ENCODE measurements at regions not wholly inside any gene's neighbourhood (a gene's known extent, or its start where the extent isn't known, plus 50 kb on each side); places are given as distances from the start of the nearest gene placed in this dataset.

GRCh38 chr7:112876877-112877276, 86.7 kb upstream of the TMEM168 start:
- no peak for TF ChIP-seq EZH2 (IDR thresholded peaks at IDR 0.05; ENCODE audit: low read length)
- TF ChIP-seq, protein P1, sequence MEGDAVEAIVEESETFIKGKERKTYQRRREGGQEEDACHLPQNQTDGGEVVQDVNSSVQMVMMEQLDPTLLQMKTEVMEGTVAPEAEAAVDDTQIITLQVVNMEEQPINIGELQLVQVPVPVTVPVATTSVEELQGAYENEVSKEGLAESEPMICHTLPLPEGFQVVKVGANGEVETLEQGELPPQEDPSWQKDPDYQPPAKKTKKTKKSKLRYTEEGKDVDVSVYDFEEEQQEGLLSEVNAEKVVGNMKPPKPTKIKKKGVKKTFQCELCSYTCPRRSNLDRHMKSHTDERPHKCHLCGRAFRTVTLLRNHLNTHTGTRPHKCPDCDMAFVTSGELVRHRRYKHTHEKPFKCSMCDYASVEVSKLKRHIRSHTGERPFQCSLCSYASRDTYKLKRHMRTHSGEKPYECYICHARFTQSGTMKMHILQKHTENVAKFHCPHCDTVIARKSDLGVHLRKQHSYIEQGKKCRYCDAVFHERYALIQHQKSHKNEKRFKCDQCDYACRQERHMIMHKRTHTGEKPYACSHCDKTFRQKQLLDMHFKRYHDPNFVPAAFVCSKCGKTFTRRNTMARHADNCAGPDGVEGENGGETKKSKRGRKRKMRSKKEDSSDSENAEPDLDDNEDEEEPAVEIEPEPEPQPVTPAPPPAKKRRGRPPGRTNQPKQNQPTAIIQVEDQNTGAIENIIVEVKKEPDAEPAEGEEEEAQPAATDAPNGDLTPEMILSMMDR (optimal IDR thresholded peaks at IDR 0.05 in 1 of 3, IDR thresholded peaks at IDR 0.05 in 1 of 3, conservative IDR thresholded peaks at IDR 0.05 in 1 of 3; ENCODE audit: extremely low read depth in 1 of 3, insufficient read depth in 2 of 3, low read length in 3 of 3) = no peak
- H3K4me2 ChIP-seq (ENCODE audit: control insufficient read depth, extremely low read depth, insufficient read depth, low read depth, low read length) = no peak overlapping the region
- H2AFZ ChIP-seq (ENCODE audit: control insufficient read depth, low read length) = no peak overlapping the region
- no peaks in the 10 kb centered on the region for H3K9me1 ChIP-seq (ENCODE audit: control insufficient read depth, extremely low read depth, insufficient read depth, low read length)
- H3K27ac ChIP-seq (ENCODE audit: control insufficient read depth, insufficient read depth, low read length) = no peak overlapping the region
- H3K27me3 ChIP-seq (ENCODE audit: control insufficient read depth, extremely low read depth, insufficient read depth, low read length) = no peaks in the 10 kb centered on the region
- H3K4me1 ChIP-seq (ENCODE audit: control insufficient read depth, extremely low read depth, insufficient read depth, low read length) = no peaks in the 10 kb centered on the region
- FAIRE-seq (no peak), DNase-seq (ENCODE audit: low read depth, low spot score) (no peak)
- no peaks in the 10 kb centered on the region for H3K9me3 ChIP-seq (ENCODE audit: control insufficient read depth, low read depth, low read length)
- dilution Hi-C loops (cut with MboI; ENCODE audit: extremely low pct_ligation_motif_present, low sequenced_read_pairs) = no loop called here
- no peaks in the 10 kb centered on the region for H3K36me3 ChIP-seq (ENCODE audit: control insufficient read depth in 2 of 2, extremely low read depth in 1 of 2, insufficient read depth in 2 of 2, low read length in 2 of 2)
- no peaks in the 10 kb centered on the region for H3K79me2 ChIP-seq (ENCODE audit: control insufficient read depth, insufficient read depth, low read length)
- H3K9ac ChIP-seq (ENCODE audit: control insufficient read depth, extremely low read depth, insufficient read depth, low read length) = no peak overlapping the region
- H3K4me3 ChIP-seq (ENCODE audit: control insufficient read depth in 2 of 3, extremely low read depth in 1 of 3, insufficient read depth in 2 of 3, low read depth in 1 of 3, low read length in 3 of 3) = no peak overlapping the region
- H4K20me1 ChIP-seq (ENCODE audit: control insufficient read depth, extremely low read depth, insufficient read depth, low read length) = no peaks in the 10 kb centered on the region

DNA sequence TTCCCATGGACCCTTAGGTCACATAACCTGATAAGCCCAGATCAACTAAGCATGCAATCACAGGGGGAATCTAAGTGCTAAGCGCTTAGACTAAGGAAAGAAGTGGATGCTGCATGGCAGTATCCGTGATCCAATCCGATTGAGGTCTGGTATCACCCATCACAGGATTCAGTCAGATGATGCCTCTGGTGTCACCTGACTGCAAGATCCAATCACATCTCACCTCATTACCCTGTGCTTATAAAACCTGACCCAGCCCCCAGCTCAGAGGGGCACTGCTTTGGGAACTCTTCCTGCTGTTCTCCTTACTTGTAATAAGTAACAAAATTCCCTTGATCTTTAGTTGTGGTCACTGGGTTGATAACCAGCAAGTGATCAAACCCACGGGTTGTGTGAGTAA, 84.7 kb upstream of the TMEM168 start:
- Histone ChIP-seq H3K9ac (ENCODE audit: control insufficient read depth, extremely low read depth, insufficient read depth, low read length) (no peak overlapping the region), H3K9me1 (ENCODE audit: control insufficient read depth, extremely low read depth, insufficient read depth, low read length) (no peaks in the 10 kb centered on the region), H3K4me1 (ENCODE audit: control insufficient read depth, extremely low read depth, insufficient read depth, low read length) (no peaks in the 10 kb centered on the region), H3K79me2 (ENCODE audit: control insufficient read depth, insufficient read depth, low read length) (no peaks in the 10 kb centered on the region), H3K36me3 (ENCODE audit: control insufficient read depth in 2 of 2, extremely low read depth in 1 of 2, insufficient read depth in 2 of 2, low read length in 2 of 2) (no peaks in the 10 kb centered on the region), H4K20me1 (ENCODE audit: control insufficient read depth, extremely low read depth, insufficient read depth, low read length) (no peaks in the 10 kb centered on the region), H3K27ac (ENCODE audit: control insufficient read depth, insufficient read depth, low read length) (no peak overlapping the region), H3K27me3 (ENCODE audit: control insufficient read depth, extremely low read depth, insufficient read depth, low read length) (no peaks in the 10 kb centered on the region), H2AFZ (ENCODE audit: control insufficient read depth, low read length) (no peak overlapping the region), H3K4me3 (ENCODE audit: control insufficient read depth in 2 of 3, extremely low read depth in 1 of 3, insufficient read depth in 2 of 3, low read depth in 1 of 3, low read length in 3 of 3) (no peak overlapping the region), H3K9me3 (ENCODE audit: control insufficient read depth, low read depth, low read length) (no peaks in the 10 kb centered on the region), H3K4me2 (ENCODE audit: control insufficient read depth, extremely low read depth, insufficient read depth, low read depth, low read length) (no peak overlapping the region)
- FAIRE-seq (no peak), DNase-seq (ENCODE audit: low read depth, low spot score) (no peak)
- dilution Hi-C loops (cut with MboI; ENCODE audit: extremely low pct_ligation_motif_present, low sequenced_read_pairs) = no loop called here
- TF ChIP-seq EZH2 (IDR thresholded peaks at IDR 0.05; ENCODE audit: low read length) = no peak
- TF ChIP-seq, protein P1 (optimal IDR thresholded peaks at IDR 0.05 in 1 of 3, IDR thresholded peaks at IDR 0.05 in 1 of 3, conservative IDR thresholded peaks at IDR 0.05 in 1 of 3; ENCODE audit: extremely low read depth in 1 of 3, insufficient read depth in 2 of 3, low read length in 3 of 3) = no peak

Data from keratinocyte (primary cell).